CD14-positive monocyte (primary cell): ENCODE measurements at regions not wholly inside any gene's neighbourhood (a gene's known extent, or its start where the extent isn't known, plus 50 kb on each side); places are given as distances from the start of the nearest gene placed in this dataset.

Source experiments
- DNase-seq, 3 donors: peaks; one replicate each; pipeline ENCODE4 v3.0.0-alpha.2; 2011 to 2022
- H2AFZ ChIP-seq: 2 replicates; pipeline ENCODE4 v1.6.0; 2012; ENCODE audit warnings: mild to moderate bottlenecking, low read depth, low read length, inconsistent platforms; ENCODE audit not compliant: insufficient read depth, poor library complexity, severe bottlenecking
- H3K27ac ChIP-seq, 2 donors: 1 replicate in 1 of 2; 2 replicates in 1 of 2; pipeline ENCODE4 v1.5.1; 2012 to 2013; ENCODE audit warnings: low read length in 2 of 2, control low read depth in 1 of 2, inconsistent platforms in 1 of 2, low read depth in 1 of 2, mild to moderate bottlenecking in 1 of 2
- H3K27me3 ChIP-seq, 2 donors: one replicate each; pipeline versions ENCODE4 v1.6.0 to v1.6.1; 2011 to 2013; ENCODE audit warnings: low read length in 2 of 2; ENCODE audit not compliant: control insufficient read depth in 2 of 2, insufficient read depth in 2 of 2
- H3K36me3 ChIP-seq, 2 donors: replicated peaks in 1 of 2; 1 replicate in 1 of 2; 2 replicates in 1 of 2; pipeline versions ENCODE4 v1.5.1 to v1.6.1; 2012 to 2013; ENCODE audit warnings: low read length in 2 of 2, control low read depth in 1 of 2, inconsistent platforms in 1 of 2, mild to moderate bottlenecking in 1 of 2; ENCODE audit not compliant: insufficient read depth in 2 of 2, control insufficient read depth in 1 of 2
- H3K4me1 ChIP-seq, 2 donors: 1 replicate in 1 of 2; 2 replicates in 1 of 2; pipeline versions ENCODE4 v1.5.1 to v1.6.1; 2012 to 2013; ENCODE audit warnings: low read length in 2 of 2, control low read depth in 1 of 2, inconsistent platforms in 1 of 2, mild to moderate bottlenecking in 1 of 2, moderate library complexity in 1 of 2; ENCODE audit not compliant: insufficient read depth in 2 of 2, control insufficient read depth in 1 of 2
- H3K4me2 ChIP-seq: replicated peaks from 2 replicates; pipeline ENCODE3; 2012; ENCODE audit warnings: low read length, moderate library complexity, mild to moderate bottlenecking; ENCODE audit not compliant: poor library complexity, severe bottlenecking; ENCODE audit errors: extremely low read depth
- H3K4me3 ChIP-seq, 3 experiments: fragments of 200-600 bp in 1 of 3; sonication (generic) in 1 of 3; replicated peaks in 1 of 3; 1 replicate in 2 of 3; 2 replicates in 1 of 3; pipeline ENCODE4 v1.5.1; 2011 to 2013; ENCODE audit warnings: low read length in 3 of 3, mild to moderate bottlenecking in 3 of 3, control low read depth in 2 of 3, low read depth in 2 of 3, inconsistent platforms in 1 of 3, moderate library complexity in 1 of 3
- H3K79me2 ChIP-seq: 2 replicates; pipeline ENCODE4 v1.6.0; 2012; ENCODE audit warnings: mild to moderate bottlenecking, control low read depth, inconsistent platforms, low read length, moderate library complexity; ENCODE audit not compliant: insufficient read depth
- H3K9ac ChIP-seq: 2 replicates; pipeline ENCODE4 v1.6.0; 2017; ENCODE audit warnings: low read length, mild to moderate bottlenecking; ENCODE audit not compliant: insufficient read depth, poor library complexity, severe bottlenecking
- H3K9me3 ChIP-seq, 2 donors: replicated peaks in 1 of 2; 1 replicate in 1 of 2; 2 replicates in 1 of 2; pipeline versions ENCODE4 v1.5.1 to v1.6.1; 2012 to 2013; ENCODE audit warnings: low read length in 2 of 2, control low read depth in 1 of 2; ENCODE audit not compliant: control insufficient read depth in 1 of 2, insufficient read depth in 1 of 2
- H4K20me1 ChIP-seq: 2 replicates; pipeline ENCODE4 v1.6.0; 2012; ENCODE audit warnings: mild to moderate bottlenecking, low read length, control low read depth, moderate library complexity; ENCODE audit not compliant: insufficient read depth
- H3K27ac Mint-ChIP-seq, 7 donors: one replicate each; pipeline ENCODE4 v1.8.0; 2020; ENCODE audit warnings: mild to moderate bottlenecking in 7 of 7, mixed read lengths in 7 of 7, moderate library complexity in 6 of 7, inconsistent platforms in 2 of 7
- H3K27me3 Mint-ChIP-seq, 3 donors: one replicate each; pipeline ENCODE4 v1.8.0; 2021 to 2022; ENCODE audit warnings: low read depth in 3 of 3, mild to moderate bottlenecking in 3 of 3, mixed read lengths in 3 of 3, moderate library complexity in 3 of 3, inconsistent platforms in 1 of 3
- H3K36me3 Mint-ChIP-seq, 2 donors: one replicate each; pipeline ENCODE4 v1.8.0; 2020; ENCODE audit warnings: mixed read lengths in 2 of 2, inconsistent platforms in 1 of 2, mild to moderate bottlenecking in 1 of 2
- H3K4me1 Mint-ChIP-seq: one replicate; pipeline ENCODE4 v1.8.0; 2020; ENCODE audit warnings: mild to moderate bottlenecking, mixed read lengths
- H3K4me3 Mint-ChIP-seq, 2 donors: one replicate each; pipeline ENCODE4 v1.8.0; 2020; ENCODE audit warnings: mild to moderate bottlenecking in 2 of 2, mixed read lengths in 2 of 2, moderate library complexity in 1 of 2
- H3K9me3 Mint-ChIP-seq, 7 donors: one replicate each; pipeline ENCODE4 v1.8.0; 2020 to 2022; ENCODE audit warnings: mixed read lengths in 7 of 7, mild to moderate bottlenecking in 6 of 7, moderate library complexity in 6 of 7, inconsistent platforms in 2 of 7
- CTCF ChIP-seq: fragments of 200-600 bp; IDR thresholded peaks from one replicate; pipeline ENCODE4 v1.8.0; 2022; ENCODE audit warnings: antibody characterized with exemption, mild to moderate bottlenecking
- WGBS: methylation state at CpG from one replicate; pipeline ENCODE4 v1.1.5; 2013; ENCODE audit warnings: missing lambda C conversion rate; ENCODE audit not compliant: insufficient coverage; 5-methylcytosine and 5-hydroxymethylcytosine counted together
- intact Hi-C, 2 donors: fragments of 100-400 bp; cut with micrococcal nuclease; formaldehyde crosslinking; loops; one replicate each; pipeline versions ENCODE4 v1.15.0 to v1.15.1; 2023

GRCh38 chrX:129316461-129316860 is 206.8 kb downstream of the SMARCA1 start:
- H3K79me2 ChIP-seq: no peaks in the 10 kb centered on the region
- Mint-ChIP-seq H3K9me3 (peaks cover 0 to 3% (median 0%) of the 10 kb centered on the region in 7 donors), H3K36me3 (no peaks in the 10 kb centered on the region), H3K27ac (no peak overlapping the region), H3K27me3 (peaks cover 0 to 2% (median 1%) of the 10 kb centered on the region in 3 donors), H3K4me3 (no peak overlapping the region), H3K4me1 (no peaks in the 10 kb centered on the region)
- H2AFZ ChIP-seq: no peak overlapping the region
- H3K9ac ChIP-seq: no peak overlapping the region
- no peaks in the 10 kb centered on the region for H3K9me3 ChIP-seq
- no peaks in the 10 kb centered on the region for H3K4me1 ChIP-seq
- no peak for TF ChIP-seq CTCF
- no peaks in the 10 kb centered on the region for H3K27me3 ChIP-seq
- no CpG with 5 or more reads among the region's 2 CpGs for WGBS
- H4K20me1 ChIP-seq: no peaks in the 10 kb centered on the region
- no peak for DNase-seq
- H3K36me3 ChIP-seq: no peaks in the 10 kb centered on the region
- H3K4me2 ChIP-seq: no peak overlapping the region
- no peak overlapping the region for H3K4me3 ChIP-seq
- no peak overlapping the region for H3K27ac ChIP-seq
- intact Hi-C loops: no loop called here

- no CpG with 5 or more reads among the region's 2 CpGs for WGBS
- Mint-ChIP-seq H3K36me3 (no peaks in the 10 kb centered on the region), H3K4me1 (no peaks in the 10 kb centered on the region), H3K9me3 (peaks cover 0 to 3% (median 0%) of the 10 kb centered on the region in 7 donors), H3K27me3 (peaks cover 0 to 3% (median 0%) of the 10 kb centered on the region in 3 donors), H3K4me3 (no peak overlapping the region), H3K27ac (no peak overlapping the region)
- Histone ChIP-seq H3K9ac (no peak overlapping the region), H3K4me3 (no peak overlapping the region), H2AFZ (no peak overlapping the region), H3K4me1 (no peaks in the 10 kb centered on the region), H3K27me3 (no peaks in the 10 kb centered on the region), H3K4me2 (no peak overlapping the region), H4K20me1 (no peaks in the 10 kb centered on the region), H3K9me3 (no peaks in the 10 kb centered on the region), H3K36me3 (no peaks in the 10 kb centered on the region), H3K27ac (no peak overlapping the region), H3K79me2 (no peaks in the 10 kb centered on the region)
- intact Hi-C loops: no loop called here
- DNase-seq: no peak
- no peak for TF ChIP-seq CTCF
Observed at GRCh38 chrX:129310000-129310399, 213.3 kb downstream of the SMARCA1 start.
